OCI-LY1 (cell line): ENCODE measurements at regions not wholly inside any gene's neighbourhood (a gene's known extent, or its start where the extent isn't known, plus 50 kb on each side); places are given as distances from the start of the nearest gene placed in this dataset.

ENCODE experiments used
- H2AFZ ChIP-seq: fragments of 200-600 bp; sonication (generic), shearing (Covaris generic); 2 replicates; pipeline ENCODE4 v1.6.0; 2014; ENCODE audit warnings: antibody characterized with exemption, mild to moderate bottlenecking, low read length
- H3F3A ChIP-seq: fragments of 200-600 bp; sonication (generic), shearing (Covaris generic); 2 replicates; pipeline ENCODE4 v1.6.0; 2014; ENCODE audit warnings: mild to moderate bottlenecking, antibody characterized with exemption, low read length, moderate library complexity; ENCODE audit not compliant: insufficient read depth
- H3K27ac ChIP-seq: fragments of 200-600 bp; sonication (generic); 2 replicates; pipeline ENCODE4 v1.5.1; 2014; ENCODE audit warnings: low read length, mixed run types, mild to moderate bottlenecking, low read depth; ENCODE audit not compliant: poor library complexity, severe bottlenecking
- H3K27me3 ChIP-seq: fragments of 200-600 bp; sonication (generic); 2 replicates; pipeline ENCODE4 v1.6.0; 2014; ENCODE audit warnings: antibody characterized with exemption, mild to moderate bottlenecking, low read length, moderate library complexity; ENCODE audit not compliant: insufficient read depth
- H3K36me3 ChIP-seq: fragments of 200-600 bp; sonication (generic); 2 replicates; pipeline ENCODE4 v1.6.1; 2014; ENCODE audit warnings: mild to moderate bottlenecking, antibody characterized with exemption, low read length, moderate library complexity, mixed read lengths; ENCODE audit not compliant: insufficient read depth
- H3K4me1 ChIP-seq: fragments of 200-600 bp; sonication (generic); 2 replicates; pipeline ENCODE4 v1.5.1; 2014; ENCODE audit warnings: mild to moderate bottlenecking, low read length, moderate library complexity; ENCODE audit not compliant: insufficient read depth, severe bottlenecking
- H3K4me2 ChIP-seq: fragments of 200-600 bp; sonication (generic), shearing (Covaris generic); 2 replicates; pipeline ENCODE4 v1.6.1; 2014; ENCODE audit warnings: low read length
- H3K4me3 ChIP-seq: fragments of 200-600 bp; sonication (generic); 2 replicates; pipeline ENCODE4 v1.5.1; 2014; ENCODE audit warnings: low read length, low read depth, mild to moderate bottlenecking, mixed read lengths; ENCODE audit not compliant: poor library complexity, severe bottlenecking
- H3K79me2 ChIP-seq: fragments of 200-600 bp; shearing (Covaris generic); 2 replicates; pipeline ENCODE4 v1.6.1; 2016; ENCODE audit warnings: mixed run types, low read length, mixed read lengths; ENCODE audit not compliant: insufficient read depth
- H3K9ac ChIP-seq: fragments of 200-600 bp; sonication (generic), shearing (Covaris generic); 2 replicates; pipeline ENCODE4 v1.6.1; 2014; ENCODE audit warnings: mild to moderate bottlenecking, low read length, mixed read lengths
- H3K9me2 ChIP-seq: fragments of 200-600 bp; sonication (generic), shearing (Covaris generic); 2 replicates; pipeline ENCODE4 v1.6.1; 2014; ENCODE audit warnings: low read depth, mild to moderate bottlenecking, low read length, mixed read lengths
- H3K9me3 ChIP-seq: fragments of 200-600 bp; shearing (Covaris generic); 2 replicates; pipeline ENCODE4 v1.6.1; 2014; ENCODE audit warnings: low read length, mixed read lengths
- H4K20me1 ChIP-seq: fragments of 200-600 bp; sonication (generic), shearing (Covaris generic); 2 replicates; pipeline ENCODE4 v1.6.0; 2016; ENCODE audit warnings: mild to moderate bottlenecking, low read length; ENCODE audit not compliant: insufficient read depth
- CTCF ChIP-seq: fragments of 200-600 bp; sonication (generic), shearing (Covaris generic); IDR thresholded peaks from 2 replicates; pipeline ENCODE4 v1.5.1; 2017; ENCODE audit warnings: mild to moderate bottlenecking, antibody characterized with exemption, low read length, moderate library complexity, mixed read lengths
- EZH2 ChIP-seq: fragments of 200-600 bp; sonication (generic), shearing (Covaris generic); IDR thresholded peaks from 2 replicates; pipeline ENCODE4 v1.8.0; 2017; ENCODE audit warnings: borderline replicate concordance, mixed run types, mild to moderate bottlenecking, antibody characterized with exemption, low read length, moderate library complexity, mixed read lengths

- Histone ChIP-seq H3K9me3 (no peaks in the 10 kb centered on the region), H3F3A (no peaks in the 10 kb centered on the region), H2AFZ (no peak overlapping the region)
These were observed 1353.1 kb downstream of the ZPLD1 start for GRCh38 chr3:103787879-103788278.

GRCh38 chr3:103791786-103792515 is 1357.1 kb downstream of the ZPLD1 start:
- Histone ChIP-seq H3K27ac (no peak overlapping the region), H3K9ac (no peak overlapping the region), H3K4me3 (no peak overlapping the region), H3K27me3 (no peaks in the 10 kb centered on the region), H3F3A (no peaks in the 10 kb centered on the region), H3K36me3 (no peaks in the 10 kb centered on the region), H3K9me3 (no peaks in the 10 kb centered on the region), H3K4me2 (no peak overlapping the region), H2AFZ (no peak overlapping the region), H3K4me1 (no peaks in the 10 kb centered on the region), H3K9me2 (no peaks in the 10 kb centered on the region), H3K79me2 (no peaks in the 10 kb centered on the region), H4K20me1 (no peaks in the 10 kb centered on the region)
- TF ChIP-seq CTCF: no peak
- TF ChIP-seq EZH2: no peak

More at GRCh38 chr3:103787879-103788278, 1353.1 kb downstream of the ZPLD1 start:
- H3K9me2 ChIP-seq: no peaks in the 10 kb centered on the region
- H3K27me3 ChIP-seq: no peaks in the 10 kb centered on the region
- no peak overlapping the region for H3K4me3 ChIP-seq
- no peaks in the 10 kb centered on the region for H3K4me1 ChIP-seq
- H4K20me1 ChIP-seq: no peaks in the 10 kb centered on the region
- no peak for TF ChIP-seq EZH2
- TF ChIP-seq CTCF: no peak
- no peaks in the 10 kb centered on the region for H3K36me3 ChIP-seq
- no peak overlapping the region for H3K4me2 ChIP-seq
- no peak overlapping the region for H3K9ac ChIP-seq
- no peaks in the 10 kb centered on the region for H3K79me2 ChIP-seq
- H3K27ac ChIP-seq: no peak overlapping the region

- no peak overlapping the region for H3K9ac ChIP-seq
- no peak overlapping the region for H3K27ac ChIP-seq
- H3F3A ChIP-seq: no peaks in the 10 kb centered on the region
- H3K27me3 ChIP-seq: no peaks in the 10 kb centered on the region
- no peaks in the 10 kb centered on the region for H3K9me3 ChIP-seq
- H3K79me2 ChIP-seq: no peaks in the 10 kb centered on the region
- no peak overlapping the region for H3K4me3 ChIP-seq
- no peaks in the 10 kb centered on the region for H3K4me1 ChIP-seq
- no peaks in the 10 kb centered on the region for H3K9me2 ChIP-seq
- H2AFZ ChIP-seq: no peak overlapping the region
- no peak overlapping the region for H3K4me2 ChIP-seq
- TF ChIP-seq EZH2 (no peak), CTCF (peak; percentile 45)
- no peaks in the 10 kb centered on the region for H4K20me1 ChIP-seq
- no peaks in the 10 kb centered on the region for H3K36me3 ChIP-seq
These were observed 1359.8 kb downstream of the ZPLD1 start for GRCh38 chr3:103794656-103795055.
